Fibroblast of pulmonary artery (primary cell): ENCODE measurements at regions not wholly inside any gene's neighbourhood (a gene's known extent, or its start where the extent isn't known, plus 50 kb on each side); places are given as distances from the start of the nearest gene placed in this dataset.

Experiments used
- DNase-seq: peaks from one replicate; pipeline ENCODE4 v3.0.0-alpha.2; 2010; ENCODE audit warnings: low read depth
- H3K4me3 ChIP-seq: replicated peaks from 2 replicates; pipeline ENCODE4 v1.5.1; 2011; ENCODE audit warnings: low read depth, mild to moderate bottlenecking, control low read depth, low read length, moderate library complexity
- CTCF ChIP-seq: IDR thresholded peaks from 2 replicates; pipeline ENCODE4 v1.5.1; 2011; ENCODE audit warnings: mild to moderate bottlenecking, control low read depth, low read length, inconsistent platforms; ENCODE audit errors: missing control alignments

- no peak for TF ChIP-seq CTCF
- DNase-seq, result no peak
- no peak overlapping the region for H3K4me3 ChIP-seq
These were observed 94.3 kb upstream of the OLIG3 start for GRCh38 chr6:137588472-137588871.

GRCh38 chr6:137589067-137589848 lies 95.1 kb upstream of the OLIG3 start:
- DNase-seq, result peak; percentile 48
- TF ChIP-seq CTCF, result peak; percentile 42
- H3K4me3 ChIP-seq, result no peak overlapping the region

- no peak overlapping the region for H3K4me3 ChIP-seq
- no peak for TF ChIP-seq CTCF
- no peak for DNase-seq
These were observed 96.5 kb upstream of the OLIG3 start for GRCh38 chr6:137590684-137591083.

GRCh38 chr6:137601471-137601870 lies 107.3 kb upstream of the OLIG3 start:
- TF ChIP-seq CTCF, result no peak
- no peak for DNase-seq
- no peak overlapping the region for H3K4me3 ChIP-seq

- H3K4me3 ChIP-seq, result no peak overlapping the region
- TF ChIP-seq CTCF, result no peak
- no peak for DNase-seq
These were observed 108.4 kb upstream of the OLIG3 start for GRCh38 chr6:137602313-137603197.

GRCh38 chr6:137610702-137611101 lies 116.5 kb upstream of the OLIG3 start:
- H3K4me3 ChIP-seq, result no peak overlapping the region
- no peak for TF ChIP-seq CTCF
- DNase-seq, result no peak
